NK-92 treated with Interleukin-12 subunit alpha and Interleukin-12 subunit beta, amount 100 ng/mL, for 24 hours (cell line): ENCODE measurements at regions not wholly inside any gene's neighbourhood (a gene's known extent, or its start where the extent isn't known, plus 50 kb on each side); places are given as distances from the start of the nearest gene placed in this dataset.
"Not testable (repeated sequence)": the region's sequence is repeated elsewhere in the genome, so short reads cannot be mapped to it uniquely, and the experiment has no call there.

Source experiments
- DNase-seq: peaks from one replicate; lab custom pipeline; 2025; lab: John Stamatoyannopoulos, UW

GRCh38 chr7:20083781-20084180 is 133.4 kb downstream of the MACC1 start:
- DNase-seq: peak; percentile 2

DNA sequence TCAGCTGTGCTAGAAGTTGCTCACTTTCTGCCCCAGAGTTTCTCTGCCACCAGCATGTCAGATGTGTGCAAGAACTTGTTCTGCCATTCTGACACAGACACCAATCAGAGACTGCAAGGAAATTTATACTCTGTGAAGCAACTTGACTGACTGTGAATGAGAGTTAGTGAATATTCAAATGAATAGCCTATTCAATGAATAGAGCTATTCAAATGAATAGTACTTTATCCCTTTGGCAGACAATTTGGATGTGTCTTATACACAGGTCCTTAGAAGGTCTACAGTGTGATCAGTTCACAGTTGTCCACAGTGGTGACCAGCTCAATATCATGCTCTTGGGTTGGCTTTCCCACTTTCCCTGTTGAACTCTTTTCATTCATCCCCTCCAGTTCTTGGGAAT is 138.1 kb downstream of the MACC1 start:
- no peak for DNase-seq

DNA sequence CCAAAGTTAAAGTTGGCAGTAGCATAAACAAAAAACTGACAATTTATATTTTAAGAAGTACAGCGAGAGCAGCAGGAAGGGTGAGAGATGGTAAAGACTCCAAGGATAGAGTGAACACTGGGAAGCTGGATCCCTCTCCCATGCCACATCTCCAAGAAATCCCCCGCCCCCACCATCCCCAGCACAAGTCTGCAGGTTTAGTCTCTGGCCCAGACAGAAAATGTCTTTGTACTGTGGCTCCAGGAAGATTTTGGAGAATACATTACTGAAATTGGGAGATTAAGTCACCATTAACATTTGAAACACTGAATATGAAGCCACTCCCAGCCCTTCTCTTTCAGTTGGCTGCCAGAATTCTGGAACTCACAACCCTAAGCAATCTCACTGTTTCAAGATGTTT is 140.3 kb downstream of the MACC1 start:
- no peak for DNase-seq

GRCh38 chr7:20075992-20076820 is 141.0 kb downstream of the MACC1 start:
- no peak for DNase-seq

DNA sequence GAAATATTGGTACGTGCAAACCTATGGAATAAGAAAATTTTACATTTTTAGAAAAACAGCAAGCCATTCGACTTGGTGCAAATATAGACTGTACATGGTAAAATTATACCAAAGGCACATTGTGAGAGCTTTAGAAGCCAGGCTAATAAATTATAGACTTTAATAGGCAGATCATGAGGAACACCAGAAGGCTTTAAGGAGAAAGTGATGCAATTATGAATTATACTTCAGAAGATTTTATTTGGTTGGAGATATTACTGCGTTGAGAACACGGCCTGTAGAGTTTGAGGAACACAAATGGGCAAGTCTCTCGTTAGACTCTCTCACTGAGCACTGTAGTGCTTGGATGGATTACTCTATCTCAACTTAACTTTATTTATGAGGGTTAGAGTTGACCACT is 141.7 kb downstream of the MACC1 start:
- no peak for DNase-seq

- DNase-seq: not testable (repeated sequence)
These were observed 149.2 kb downstream of the MACC1 start for GRCh38 chr7:20068004-20068403.

GRCh38 chr7:20064974-20065862 is 152.0 kb downstream of the MACC1 start:
- no peak for DNase-seq

DNA sequence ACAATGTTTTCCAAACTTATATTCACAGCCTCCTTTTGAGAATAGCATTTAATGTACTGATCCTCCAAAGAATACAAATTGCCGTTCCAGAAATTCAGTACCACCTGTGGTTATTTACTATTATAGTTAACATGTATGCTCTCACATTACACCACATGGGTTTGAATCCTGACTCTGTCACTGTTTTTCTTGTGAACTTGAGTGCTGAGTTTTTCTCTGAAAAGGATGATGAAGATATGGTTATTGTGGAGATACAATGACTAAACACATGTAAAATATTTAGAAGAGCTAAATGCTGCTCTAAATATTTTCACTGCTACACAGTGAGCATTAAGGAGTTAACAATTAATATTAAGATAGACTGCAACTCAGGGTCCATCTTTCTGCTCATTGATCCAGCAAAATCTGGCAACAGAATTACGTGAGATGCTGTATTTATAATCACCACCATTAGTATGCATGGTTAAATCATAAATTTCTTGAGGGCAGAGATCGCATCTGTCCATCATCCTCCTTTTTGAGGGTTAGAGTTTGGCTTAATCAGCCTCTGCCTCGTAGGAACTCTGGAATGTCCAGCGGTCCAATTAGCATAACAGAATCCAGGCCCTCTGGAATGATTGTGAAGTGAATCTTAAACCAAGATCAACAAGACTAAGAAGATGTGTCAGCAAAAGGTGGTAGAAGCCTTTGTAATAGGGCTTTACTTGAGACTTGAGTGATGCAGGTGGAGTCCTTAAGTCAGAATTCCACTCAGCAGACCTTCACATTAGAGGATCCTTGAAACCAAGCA is 152.8 kb downstream of the MACC1 start:
- DNase-seq: no peak

- no peak for DNase-seq
These were observed 153.5 kb downstream of the MACC1 start for GRCh38 chr7:20063644-20064043.

DNA sequence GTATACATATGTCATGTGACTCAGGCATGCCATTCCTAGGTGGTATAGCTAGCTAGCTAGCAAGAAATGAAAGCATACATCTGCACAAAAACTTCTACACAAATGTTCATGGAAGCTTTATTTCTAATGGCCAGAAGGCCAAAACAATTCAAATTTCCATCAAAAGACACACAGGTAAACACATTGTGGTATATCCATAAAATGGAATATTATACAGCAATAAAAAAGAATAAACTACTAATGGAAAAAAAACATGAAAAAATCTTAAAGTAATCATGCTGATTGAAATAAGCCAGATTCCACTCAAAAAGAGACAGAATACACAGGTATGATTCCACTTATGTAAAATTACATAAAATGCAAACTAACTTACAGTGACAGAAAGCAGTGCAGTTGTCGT is 154.3 kb downstream of the MACC1 start:
- no peak for DNase-seq

DNA sequence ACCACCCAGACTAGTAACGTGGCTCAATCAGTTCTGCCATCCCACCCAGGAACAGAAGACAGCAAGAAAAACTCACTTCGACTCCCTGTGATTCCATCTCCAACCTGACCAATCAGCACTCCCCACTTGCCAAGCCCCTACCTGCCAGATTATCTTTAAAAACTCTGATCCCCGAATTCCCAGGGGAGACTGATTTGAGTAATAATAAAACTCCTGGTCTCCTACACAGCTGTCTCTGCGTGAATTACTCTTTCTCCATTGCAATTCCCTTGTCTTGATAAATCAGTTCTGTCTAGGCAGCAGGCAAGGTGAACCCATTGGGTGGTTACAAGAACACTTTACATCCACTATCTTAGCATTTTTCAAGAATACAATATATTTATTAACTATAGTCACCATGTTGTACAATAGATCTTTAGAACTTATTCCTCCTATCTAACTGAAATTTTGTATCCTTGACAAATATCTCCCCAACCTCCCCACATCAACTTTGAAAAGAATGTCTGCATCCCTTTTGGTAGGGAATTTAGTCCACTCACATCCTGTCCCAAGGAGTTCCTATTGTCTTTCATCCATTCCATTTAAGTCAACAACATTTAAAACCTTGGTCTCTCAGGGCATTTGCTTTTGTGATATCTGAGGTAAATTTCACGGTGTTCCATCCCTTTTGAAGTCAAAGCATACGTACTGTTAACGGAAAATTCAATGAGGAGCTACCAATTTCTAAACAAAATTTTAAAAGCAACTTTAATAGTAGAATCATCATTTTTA is 163.7 kb downstream of the MACC1 start:
- no peak for DNase-seq

GRCh38 chr7:20050241-20050966 is 166.8 kb downstream of the MACC1 start:
- DNase-seq: no peak

- no peak for DNase-seq
These were observed 178.5 kb downstream of the MACC1 start for GRCh38 chr7:20038676-20039075.

DNA sequence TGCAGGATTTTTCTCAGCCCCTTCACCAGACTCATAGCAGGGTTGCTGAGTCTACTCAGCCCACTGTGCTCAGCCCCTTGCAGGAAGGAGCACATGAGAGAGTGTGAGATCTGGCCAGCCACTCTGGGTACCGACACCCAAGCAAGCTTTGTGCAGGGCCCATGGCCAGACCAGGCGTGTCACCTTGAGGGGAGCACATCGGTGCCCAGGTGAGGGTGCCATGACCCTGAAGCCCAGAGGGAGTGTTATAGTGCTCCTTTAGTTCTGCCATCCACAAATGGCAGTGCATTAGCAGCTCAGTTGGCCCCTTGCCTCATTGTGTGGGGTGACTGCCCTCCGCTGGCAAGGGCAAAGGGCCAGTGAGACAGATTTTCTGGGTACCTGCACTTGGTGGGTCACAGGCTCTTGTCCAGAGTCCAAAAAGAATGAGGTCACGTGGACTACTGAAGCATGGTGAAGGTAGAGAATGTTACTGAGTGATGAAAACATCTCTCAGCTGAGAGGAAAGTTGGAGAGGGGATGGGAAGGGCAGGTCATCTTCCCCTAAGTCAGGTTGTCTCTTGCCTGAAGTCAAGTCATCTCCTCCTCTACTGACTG is 181.8 kb downstream of the MACC1 start:
- DNase-seq: no peak

DNA sequence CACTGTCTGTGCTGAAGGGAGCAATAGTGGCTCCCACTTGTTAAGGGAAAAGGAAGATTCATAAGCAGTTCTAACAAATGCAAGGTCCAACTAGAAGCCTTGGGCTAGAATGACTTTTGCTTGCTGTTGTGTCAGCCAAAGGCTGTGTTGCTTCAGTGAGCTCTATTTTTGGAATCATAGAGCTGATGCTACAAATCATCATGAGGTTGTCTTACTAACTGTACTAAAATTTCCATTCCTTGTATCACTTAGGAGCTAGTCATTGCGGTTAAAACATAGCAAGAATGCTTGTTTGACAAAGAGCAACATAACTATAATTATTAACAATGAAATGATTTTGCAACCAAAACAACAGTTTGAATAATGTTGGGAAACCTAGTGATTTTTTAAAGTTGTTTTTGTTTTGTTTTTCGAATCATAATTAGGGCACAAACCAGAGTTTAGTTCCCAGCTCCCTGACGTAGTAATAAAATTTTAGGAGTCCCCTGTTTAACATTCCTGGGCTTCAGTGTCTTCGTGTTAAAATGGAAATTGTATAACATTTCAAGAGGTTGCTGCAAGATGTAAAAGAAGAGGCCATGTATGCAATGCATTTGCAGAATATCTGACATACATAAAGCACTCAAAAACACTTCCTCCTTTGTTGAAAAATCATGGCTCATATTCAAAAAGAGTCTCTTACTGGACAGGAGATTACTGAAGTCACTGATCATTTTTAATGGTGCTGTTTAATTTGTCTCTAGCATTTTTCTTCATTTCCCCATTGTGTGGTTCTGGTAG is 183.4 kb downstream of the MACC1 start:
- no peak for DNase-seq

- no peak for DNase-seq
These were observed 184.4 kb downstream of the MACC1 start for GRCh38 chr7:20032741-20033140.

DNA sequence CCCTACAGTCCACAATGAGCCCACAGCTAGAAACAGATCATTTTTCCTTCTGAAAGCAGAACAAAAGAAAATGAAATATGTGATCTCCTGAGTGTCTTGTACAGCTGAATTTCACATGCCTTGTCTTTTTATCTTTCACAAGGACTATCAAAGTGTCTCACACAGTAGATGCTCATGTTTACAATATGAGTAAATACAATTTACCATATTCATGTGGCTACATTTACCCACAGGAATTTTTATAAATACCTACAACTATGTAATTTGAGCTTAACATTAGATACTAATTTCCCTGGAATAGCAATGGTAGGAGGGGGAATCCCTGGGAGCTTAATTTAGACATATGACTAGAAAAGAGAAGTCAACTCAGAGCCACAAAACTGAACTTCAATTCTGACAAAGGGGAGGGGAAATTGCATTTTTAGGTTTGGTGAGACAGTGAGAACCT is 186.2 kb downstream of the MACC1 start:
- no peak for DNase-seq

DNA sequence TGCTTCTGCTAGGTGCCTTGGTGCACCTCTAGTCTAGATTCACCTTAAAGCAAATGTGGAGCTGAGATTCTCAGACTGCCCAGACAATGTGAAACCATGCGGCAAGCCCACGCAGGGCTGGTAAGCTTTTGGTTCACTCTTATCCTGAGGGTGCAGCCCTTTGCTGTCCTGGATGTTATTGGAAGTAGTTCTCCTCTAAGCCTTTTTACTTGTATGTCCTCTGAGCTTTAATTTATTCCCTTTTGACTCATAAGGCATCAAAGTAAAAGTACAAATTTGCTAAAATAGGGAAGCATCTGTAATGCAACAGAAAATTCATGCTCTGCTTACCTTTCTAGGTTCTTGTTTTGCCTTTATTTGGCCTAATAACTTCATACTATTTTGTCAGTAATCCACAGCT is 186.8 kb downstream of the MACC1 start:
- DNase-seq: no peak

- DNase-seq: no peak
These were observed 190.4 kb downstream of the MACC1 start for GRCh38 chr7:20026762-20027161.

DNA sequence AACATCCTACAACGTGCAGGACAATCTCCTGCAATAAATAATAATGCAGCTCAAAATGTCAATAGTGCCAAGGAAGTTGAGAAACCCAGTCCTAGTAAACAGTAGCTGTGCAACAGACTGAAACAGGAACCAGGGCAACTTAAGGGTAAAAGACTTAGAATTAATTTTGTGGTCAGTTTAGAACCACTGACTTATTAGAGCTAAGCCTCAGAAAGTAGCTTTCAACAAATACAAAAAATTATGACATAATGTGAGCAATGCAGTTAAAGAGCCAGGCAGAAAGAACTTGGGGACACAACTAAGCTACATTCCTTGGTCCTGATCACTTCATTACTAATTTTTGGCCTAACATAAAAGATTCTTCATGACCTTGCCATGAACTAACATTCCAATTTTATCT is 195.4 kb downstream of the MACC1 start:
- no peak for DNase-seq
